ENCODE measurements at regions not wholly inside any gene's neighbourhood (a gene's known extent, or its start where the extent isn't known, plus 50 kb on each side); places are given as distances from the start of the nearest gene placed in this dataset.

GRCh38 chr10:9707216-9707615 is 1310.5 kb upstream of the CELF2 start:
- no peak overlapping the region for H3K27ac ChIP-seq (ENCODE audit: low read depth in 2 of 2, low read length in 2 of 2)
- H3K4me3 ChIP-seq (ENCODE audit: low read length in 3 of 3) = no peak overlapping the region
- no peaks in the 10 kb centered on the region for H3K36me3 ChIP-seq (ENCODE audit: control insufficient read depth in 2 of 3, insufficient read depth in 3 of 3, low read length in 3 of 3)
- no peak for DNase-seq
- no peak for FAIRE-seq
- TF ChIP-seq CTCF (IDR thresholded peaks at IDR 0.05; ENCODE audit: borderline replicate concordance, extremely low read depth, insufficient read depth) = no peak
- H3K4me1 ChIP-seq (ENCODE audit: control insufficient read depth in 2 of 3, insufficient read depth in 2 of 3, low read depth in 1 of 3, low read length in 3 of 3) = no peaks in the 10 kb centered on the region
- no peak overlapping the region for H3K9ac ChIP-seq (ENCODE audit: low read length in 3 of 3)
- intact Hi-C loops (cut with DNase I) = no loop called here
- peaks cover 0 to 4% (median 0%) of the 10 kb centered on the region in 3 donors for H3K9me3 ChIP-seq (ENCODE audit: control insufficient read depth in 2 of 3, insufficient read depth in 1 of 3, low read length in 3 of 3)
- H3K27me3 ChIP-seq (ENCODE audit: control insufficient read depth, insufficient read depth, low read length) = no peaks in the 10 kb centered on the region

DNA sequence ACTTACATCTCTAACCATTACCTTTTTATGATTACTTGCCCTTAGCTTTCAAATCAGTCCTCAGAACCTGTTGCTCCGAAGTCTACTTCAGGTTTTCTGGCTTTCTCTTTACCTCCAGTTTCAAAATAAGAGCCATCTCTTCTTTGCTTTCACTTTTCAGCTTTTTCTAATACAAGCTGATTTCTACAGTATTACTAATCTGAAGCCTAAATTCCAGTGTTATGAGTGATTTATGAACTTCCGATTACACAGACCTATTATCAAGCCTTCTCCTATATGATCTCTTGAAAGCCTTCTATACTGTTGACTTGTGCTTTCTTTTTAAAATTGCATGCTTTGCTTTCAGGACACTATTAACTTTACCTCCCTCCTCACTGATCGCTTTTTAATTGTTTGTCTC is 1307.8 kb upstream of the CELF2 start:
- Histone ChIP-seq H3K27me3 (ENCODE audit: control insufficient read depth, insufficient read depth, low read length) (no peaks in the 10 kb centered on the region), H3K27ac (ENCODE audit: low read depth in 2 of 2, low read length in 2 of 2) (no peak overlapping the region), H3K4me3 (ENCODE audit: low read length in 3 of 3) (no peak overlapping the region), H3K9me3 (ENCODE audit: control insufficient read depth in 2 of 3, insufficient read depth in 1 of 3, low read length in 3 of 3) (peaks cover 0 to 6% (median 4%) of the 10 kb centered on the region in 3 donors), H3K4me1 (ENCODE audit: control insufficient read depth in 2 of 3, insufficient read depth in 2 of 3, low read depth in 1 of 3, low read length in 3 of 3) (no peaks in the 10 kb centered on the region), H3K9ac (ENCODE audit: low read length in 3 of 3) (no peak overlapping the region), H3K36me3 (ENCODE audit: control insufficient read depth in 2 of 3, insufficient read depth in 3 of 3, low read length in 3 of 3) (no peaks in the 10 kb centered on the region)
- TF ChIP-seq CTCF (IDR thresholded peaks at IDR 0.05; ENCODE audit: borderline replicate concordance, extremely low read depth, insufficient read depth) = no peak
- intact Hi-C loops (cut with DNase I) = no loop called here
- DNase-seq = no peak
- FAIRE-seq = no peak

GRCh38 chr10:9712393-9712792 is 1305.3 kb upstream of the CELF2 start:
- H3K9ac ChIP-seq (ENCODE audit: low read length in 3 of 3) = no peak overlapping the region
- peaks cover 0 to 6% (median 4%) of the 10 kb centered on the region in 3 donors for H3K9me3 ChIP-seq (ENCODE audit: control insufficient read depth in 2 of 3, insufficient read depth in 1 of 3, low read length in 3 of 3)
- FAIRE-seq (no peak), DNase-seq (no peak)
- intact Hi-C loops (cut with DNase I) = no loop called here
- no peak overlapping the region for H3K4me3 ChIP-seq (ENCODE audit: low read length in 3 of 3)
- TF ChIP-seq CTCF (IDR thresholded peaks at IDR 0.05; ENCODE audit: borderline replicate concordance, extremely low read depth, insufficient read depth) = no peak
- H3K27me3 ChIP-seq (ENCODE audit: control insufficient read depth, insufficient read depth, low read length) = no peaks in the 10 kb centered on the region
- no peaks in the 10 kb centered on the region for H3K36me3 ChIP-seq (ENCODE audit: control insufficient read depth in 2 of 3, insufficient read depth in 3 of 3, low read length in 3 of 3)
- H3K27ac ChIP-seq (ENCODE audit: low read depth in 2 of 2, low read length in 2 of 2) = no peak overlapping the region
- no peaks in the 10 kb centered on the region for H3K4me1 ChIP-seq (ENCODE audit: control insufficient read depth in 2 of 3, insufficient read depth in 2 of 3, low read depth in 1 of 3, low read length in 3 of 3)

DNA sequence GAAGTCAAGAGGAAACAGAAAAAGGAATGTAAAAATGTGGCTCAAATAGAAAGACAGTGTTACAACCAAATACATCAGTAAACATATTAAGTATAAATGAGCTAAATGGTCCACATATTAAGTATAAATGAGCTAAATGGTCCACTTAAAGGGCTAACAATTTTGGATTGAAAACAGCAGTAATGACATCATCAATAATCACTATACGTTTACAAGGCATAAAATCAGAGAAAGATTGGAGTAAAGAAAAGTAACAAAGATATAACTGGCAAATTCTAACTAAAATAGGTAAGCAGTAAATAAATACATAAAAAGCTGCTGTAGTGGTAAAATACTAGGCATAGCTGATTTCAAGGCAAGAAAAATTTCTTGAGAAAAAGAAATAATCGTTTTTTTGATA is 1298.4 kb upstream of the CELF2 start:
- Histone ChIP-seq H3K9ac (ENCODE audit: low read length in 3 of 3) (no peak overlapping the region), H3K4me3 (ENCODE audit: low read length in 3 of 3) (no peak overlapping the region), H3K27ac (ENCODE audit: low read depth in 2 of 2, low read length in 2 of 2) (no peak overlapping the region), H3K9me3 (ENCODE audit: control insufficient read depth in 2 of 3, insufficient read depth in 1 of 3, low read length in 3 of 3) (no peaks in the 10 kb centered on the region), H3K36me3 (ENCODE audit: control insufficient read depth in 2 of 3, insufficient read depth in 3 of 3, low read length in 3 of 3) (no peaks in the 10 kb centered on the region), H3K27me3 (ENCODE audit: control insufficient read depth, insufficient read depth, low read length) (no peaks in the 10 kb centered on the region), H3K4me1 (ENCODE audit: control insufficient read depth in 2 of 3, insufficient read depth in 2 of 3, low read depth in 1 of 3, low read length in 3 of 3) (no peaks in the 10 kb centered on the region)
- FAIRE-seq (no peak), DNase-seq (no peak)
- intact Hi-C loops (cut with DNase I) = no loop called here
- no peak for TF ChIP-seq CTCF (IDR thresholded peaks at IDR 0.05; ENCODE audit: borderline replicate concordance, extremely low read depth, insufficient read depth)

All from kidney (tissue), 13 donors.